Progenitor cell of endocrine pancreas (in vitro differentiated cells): ENCODE measurements at regions not wholly inside any gene's neighbourhood (a gene's known extent, or its start where the extent isn't known, plus 50 kb on each side); places are given as distances from the start of the nearest gene placed in this dataset.

ENCODE experiments used
- DNase-seq: peaks from one replicate; pipeline ENCODE4 v3.0.0; 2021; ENCODE audit warnings: low spot score; ENCODE audit not compliant: unreplicated experiment
- H3K27ac Mint-ChIP-seq: 2 replicates; pipeline ENCODE4 v1.8.0; 2021; ENCODE audit warnings: mild to moderate bottlenecking, moderate library complexity, mixed read lengths
- H3K27me3 Mint-ChIP-seq: 2 replicates; pipeline ENCODE4 v1.8.0; 2021; ENCODE audit warnings: mixed read lengths
- H3K36me3 Mint-ChIP-seq: 2 replicates; pipeline ENCODE4 v1.8.0; 2022; ENCODE audit warnings: mixed read lengths; ENCODE audit not compliant: insufficient read depth
- H3K4me1 Mint-ChIP-seq: 2 replicates; pipeline ENCODE4 v1.8.0; 2021; ENCODE audit warnings: low read depth, mixed read lengths
- H3K4me3 Mint-ChIP-seq: 2 replicates; pipeline ENCODE4 v1.8.0; 2021; ENCODE audit warnings: low read depth, mild to moderate bottlenecking, moderate library complexity, mixed read lengths
- H3K9me3 Mint-ChIP-seq: 2 replicates; pipeline ENCODE4 v1.8.0; 2021; ENCODE audit warnings: low read depth, mixed read lengths
- CTCF ChIP-seq: fragments of 200-600 bp; sonication (generic); IDR thresholded peaks from one replicate; pipeline ENCODE4 v1.5.0; 2021; ENCODE audit warnings: antibody characterized with exemption, mild to moderate bottlenecking; ENCODE audit not compliant: unreplicated experiment

GRCh38 chr5:8894031-8894430 is 651.8 kb downstream of the SEMA5A start:
- Mint-ChIP-seq H3K4me3 (no peak overlapping the region), H3K27ac (no peak overlapping the region)

GRCh38 chr5:8895062-8895461 is 650.8 kb downstream of the SEMA5A start:
- Mint-ChIP-seq H3K36me3 (no peaks in the 10 kb centered on the region), H3K27ac (no peak overlapping the region), H3K4me1 (no peaks in the 10 kb centered on the region), H3K9me3 (no peaks in the 10 kb centered on the region), H3K4me3 (no peak overlapping the region), H3K27me3 (no peaks in the 10 kb centered on the region)
- no peak for TF ChIP-seq CTCF
- DNase-seq: no peak

More at GRCh38 chr5:8894031-8894430, 651.8 kb downstream of the SEMA5A start:
- no peaks in the 10 kb centered on the region for H3K9me3 Mint-ChIP-seq
- H3K27me3 Mint-ChIP-seq: no peaks in the 10 kb centered on the region
- TF ChIP-seq CTCF: no peak
- no peaks in the 10 kb centered on the region for H3K36me3 Mint-ChIP-seq
- DNase-seq: no peak
- H3K4me1 Mint-ChIP-seq: no peaks in the 10 kb centered on the region

- no peak overlapping the region for H3K4me3 Mint-ChIP-seq
- no peak overlapping the region for H3K27ac Mint-ChIP-seq
- H3K4me1 Mint-ChIP-seq: no peaks in the 10 kb centered on the region
- no peaks in the 10 kb centered on the region for H3K27me3 Mint-ChIP-seq
- no peak for TF ChIP-seq CTCF
- H3K9me3 Mint-ChIP-seq: no peaks in the 10 kb centered on the region
- H3K36me3 Mint-ChIP-seq: no peaks in the 10 kb centered on the region
- no peak for DNase-seq
Observed at GRCh38 chr5:8895599-8895998, 650.3 kb downstream of the SEMA5A start.

- no peaks in the 10 kb centered on the region for H3K4me1 Mint-ChIP-seq
- H3K4me3 Mint-ChIP-seq: no peak overlapping the region
- no peaks in the 10 kb centered on the region for H3K9me3 Mint-ChIP-seq
- no peak overlapping the region for H3K27ac Mint-ChIP-seq
- DNase-seq: no peak
- H3K36me3 Mint-ChIP-seq: no peaks in the 10 kb centered on the region
- no peak for TF ChIP-seq CTCF
- H3K27me3 Mint-ChIP-seq: no peaks in the 10 kb centered on the region
Observed at GRCh38 chr5:8897316-8897715, 648.6 kb downstream of the SEMA5A start.

- no peak for TF ChIP-seq CTCF
- DNase-seq: no peak
- no peaks in the 10 kb centered on the region for H3K4me1 Mint-ChIP-seq
- H3K27me3 Mint-ChIP-seq: peaks cover 7% of the 10 kb centered on the region
- H3K36me3 Mint-ChIP-seq: no peaks in the 10 kb centered on the region
- no peak overlapping the region for H3K27ac Mint-ChIP-seq
- no peaks in the 10 kb centered on the region for H3K9me3 Mint-ChIP-seq
- no peak overlapping the region for H3K4me3 Mint-ChIP-seq
Observed at GRCh38 chr5:8905021-8905420, 640.9 kb downstream of the SEMA5A start.
